Parathyroid adenoma (tissue), 2 donors: ENCODE measurements at regions not wholly inside any gene's neighbourhood (a gene's known extent, or its start where the extent isn't known, plus 50 kb on each side); places are given as distances from the start of the nearest gene placed in this dataset.

Experiments used
- H2AFZ ChIP-seq: fragments of 300-600 bp; sonication (generic); one replicate; pipeline ENCODE4 v1.7.0; 2017; ENCODE audit warnings: antibody characterized with exemption, mild to moderate bottlenecking
- H3K27ac ChIP-seq: fragments of 300-600 bp; sonication (generic); one replicate; pipeline ENCODE4 v1.7.0; 2017
- H3K27me3 ChIP-seq: fragments of 300-600 bp; sonication (generic); one replicate; pipeline ENCODE4 v1.7.0; 2017; ENCODE audit warnings: low read length; ENCODE audit not compliant: control insufficient read depth, insufficient read depth
- H3K36me3 ChIP-seq: fragments of 300-600 bp; sonication (generic); one replicate; pipeline ENCODE4 v1.7.0; 2017; ENCODE audit warnings: low read length; ENCODE audit not compliant: control insufficient read depth, insufficient read depth
- H3K4me1 ChIP-seq: fragments of 300-600 bp; sonication (generic); one replicate; pipeline ENCODE4 v1.7.0; 2017; ENCODE audit warnings: control low read depth
- H3K4me2 ChIP-seq: fragments of 300-600 bp; sonication (generic); one replicate; pipeline ENCODE4 v1.7.0; 2017; ENCODE audit warnings: low read length
- H3K4me3 ChIP-seq: fragments of 300-600 bp; sonication (generic); one replicate; pipeline ENCODE4 v1.7.0; 2017; ENCODE audit warnings: low read depth, low read length
- H3K79me2 ChIP-seq: fragments of 300-600 bp; sonication (generic); one replicate; pipeline ENCODE4 v1.7.0; 2017; ENCODE audit warnings: control low read depth
- H3K9ac ChIP-seq: fragments of 300-600 bp; sonication (generic); one replicate; pipeline ENCODE4 v1.7.0; 2017; ENCODE audit warnings: mild to moderate bottlenecking
- H3K9me3 ChIP-seq: fragments of 300-600 bp; sonication (generic); one replicate; pipeline ENCODE4 v1.7.0; 2017; ENCODE audit warnings: low read length; ENCODE audit not compliant: control insufficient read depth
- TF ChIP-seq, protein P1 (sequence below): fragments of 300-600 bp; sonication (generic); IDR thresholded peaks from one replicate; pipeline ENCODE4 v1.7.0; 2017; ENCODE audit warnings: antibody characterized with exemption, mild to moderate bottlenecking
- donor health status: primary hyperparathyroidism.

DNA sequence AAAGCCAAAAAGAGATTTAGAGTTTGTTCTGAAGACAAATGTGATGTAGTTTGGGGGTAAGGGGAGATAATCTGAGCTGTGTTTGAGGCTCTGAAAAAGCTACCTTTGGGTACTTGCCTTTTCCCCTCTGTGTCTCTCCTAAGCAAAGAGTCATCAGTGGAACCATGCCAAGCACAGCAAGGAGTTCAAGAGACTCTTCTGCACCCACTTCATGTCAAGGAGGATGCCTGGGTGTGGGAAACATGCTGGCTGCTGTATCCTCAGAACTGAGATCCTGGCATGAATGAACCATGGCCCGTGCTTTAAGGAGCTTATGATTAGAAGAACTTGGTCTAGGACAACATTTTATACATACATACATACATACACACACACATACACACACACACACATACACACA is 142.9 kb downstream of the NOC3L start:
- TF ChIP-seq, protein P1, sequence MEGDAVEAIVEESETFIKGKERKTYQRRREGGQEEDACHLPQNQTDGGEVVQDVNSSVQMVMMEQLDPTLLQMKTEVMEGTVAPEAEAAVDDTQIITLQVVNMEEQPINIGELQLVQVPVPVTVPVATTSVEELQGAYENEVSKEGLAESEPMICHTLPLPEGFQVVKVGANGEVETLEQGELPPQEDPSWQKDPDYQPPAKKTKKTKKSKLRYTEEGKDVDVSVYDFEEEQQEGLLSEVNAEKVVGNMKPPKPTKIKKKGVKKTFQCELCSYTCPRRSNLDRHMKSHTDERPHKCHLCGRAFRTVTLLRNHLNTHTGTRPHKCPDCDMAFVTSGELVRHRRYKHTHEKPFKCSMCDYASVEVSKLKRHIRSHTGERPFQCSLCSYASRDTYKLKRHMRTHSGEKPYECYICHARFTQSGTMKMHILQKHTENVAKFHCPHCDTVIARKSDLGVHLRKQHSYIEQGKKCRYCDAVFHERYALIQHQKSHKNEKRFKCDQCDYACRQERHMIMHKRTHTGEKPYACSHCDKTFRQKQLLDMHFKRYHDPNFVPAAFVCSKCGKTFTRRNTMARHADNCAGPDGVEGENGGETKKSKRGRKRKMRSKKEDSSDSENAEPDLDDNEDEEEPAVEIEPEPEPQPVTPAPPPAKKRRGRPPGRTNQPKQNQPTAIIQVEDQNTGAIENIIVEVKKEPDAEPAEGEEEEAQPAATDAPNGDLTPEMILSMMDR = no peak
- H3K79me2 ChIP-seq = no peaks in the 10 kb centered on the region
- H2AFZ ChIP-seq = no peak overlapping the region
- no peaks in the 10 kb centered on the region for H3K36me3 ChIP-seq
- no peak overlapping the region for H3K4me2 ChIP-seq
- no peak overlapping the region for H3K27ac ChIP-seq
- no peaks in the 10 kb centered on the region for H3K9me3 ChIP-seq
- H3K4me3 ChIP-seq = no peak overlapping the region
- H3K4me1 ChIP-seq = no peaks in the 10 kb centered on the region
- H3K9ac ChIP-seq = no peak overlapping the region
- no peaks in the 10 kb centered on the region for H3K27me3 ChIP-seq

DNA sequence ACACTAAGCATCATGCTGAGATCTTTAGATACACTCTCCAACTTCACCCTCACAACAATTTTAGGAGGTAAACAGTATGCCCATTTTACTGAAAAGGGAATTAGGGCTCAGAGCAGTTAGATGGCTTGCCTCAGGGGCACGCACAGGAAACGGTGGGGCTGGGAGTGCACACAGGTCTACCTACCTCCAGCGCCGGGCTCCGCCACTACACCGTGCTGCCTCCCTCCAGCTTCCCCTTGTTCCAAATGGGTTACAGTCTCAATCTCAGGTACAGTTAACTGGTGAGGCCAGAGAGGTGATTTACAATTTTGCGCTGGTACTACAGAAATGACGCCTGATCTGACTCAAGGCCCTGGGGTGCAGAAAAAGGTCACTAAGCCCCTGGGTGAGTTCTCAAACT is 142.0 kb downstream of the NOC3L start:
- TF ChIP-seq, protein P1 = no peak
- H3K4me3 ChIP-seq = no peak overlapping the region
- no peaks in the 10 kb centered on the region for H3K36me3 ChIP-seq
- no peaks in the 10 kb centered on the region for H3K4me1 ChIP-seq
- no peaks in the 10 kb centered on the region for H3K79me2 ChIP-seq
- H3K9me3 ChIP-seq = no peaks in the 10 kb centered on the region
- H3K27me3 ChIP-seq = no peaks in the 10 kb centered on the region
- no peak overlapping the region for H3K27ac ChIP-seq
- no peak overlapping the region for H3K4me2 ChIP-seq
- H2AFZ ChIP-seq = no peak overlapping the region
- no peak overlapping the region for H3K9ac ChIP-seq

DNA sequence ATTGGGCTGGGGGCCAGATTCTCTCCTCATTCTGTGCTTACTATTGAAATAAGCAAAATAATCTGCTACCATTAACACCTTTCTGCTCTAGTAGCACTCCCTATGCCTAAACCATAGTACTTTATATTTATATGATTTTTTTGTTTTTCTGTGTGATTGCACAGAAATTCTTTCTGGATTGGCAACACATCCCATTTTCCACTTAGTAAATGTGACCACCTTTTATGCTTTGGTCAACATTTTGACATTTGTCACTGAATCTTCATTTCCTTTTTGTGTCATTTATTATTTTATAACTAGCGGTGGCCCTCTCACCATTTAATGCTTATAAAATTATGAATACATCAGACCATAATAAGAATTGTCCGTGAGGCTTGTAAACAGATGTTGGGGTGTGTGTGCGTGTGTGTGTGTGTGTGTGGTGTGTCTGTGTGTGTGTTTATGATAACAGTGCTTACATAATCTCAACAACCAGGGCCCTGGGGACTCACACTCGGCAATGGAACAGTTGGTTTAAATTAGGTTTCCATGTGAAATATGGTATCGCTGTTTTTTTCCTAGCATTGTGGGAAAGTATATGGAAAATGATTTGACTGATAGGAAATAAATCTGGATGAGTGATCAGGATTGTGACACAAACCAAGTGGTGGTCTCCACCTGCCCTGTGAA is 138.9 kb downstream of the NOC3L start:
- Histone ChIP-seq H3K36me3 (no peaks in the 10 kb centered on the region), H3K9me3 (no peaks in the 10 kb centered on the region), H3K27ac (no peak overlapping the region), H3K9ac (no peak overlapping the region), H3K4me3 (no peak overlapping the region), H3K79me2 (no peaks in the 10 kb centered on the region), H3K4me1 (no peaks in the 10 kb centered on the region), H3K27me3 (no peaks in the 10 kb centered on the region), H2AFZ (no peak overlapping the region), H3K4me2 (no peak overlapping the region)
- TF ChIP-seq, protein P1 = no peak

DNA sequence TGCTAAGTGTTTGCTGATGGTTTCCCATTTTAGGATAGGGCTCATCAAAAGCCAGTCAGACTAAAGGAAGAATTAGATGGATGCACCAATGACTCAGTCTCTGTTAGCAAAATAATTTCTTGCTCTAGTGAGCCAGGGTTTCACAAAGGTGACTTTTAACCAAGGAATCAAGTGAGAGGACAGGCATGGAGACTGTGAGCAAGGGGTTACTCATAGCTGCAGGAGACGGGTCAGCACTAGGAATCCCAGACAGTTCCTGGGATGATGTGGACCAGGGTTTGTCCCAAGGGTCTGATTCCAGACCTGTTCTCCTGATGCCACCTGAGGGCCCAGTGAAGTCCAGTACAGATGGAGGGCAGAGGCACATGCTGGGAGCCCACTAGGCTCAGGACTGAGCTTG is 138.1 kb downstream of the NOC3L start:
- Histone ChIP-seq H2AFZ (no peak overlapping the region), H3K9me3 (no peaks in the 10 kb centered on the region), H3K4me1 (no peaks in the 10 kb centered on the region), H3K36me3 (no peaks in the 10 kb centered on the region), H3K4me3 (no peak overlapping the region), H3K27ac (no peak overlapping the region), H3K79me2 (no peaks in the 10 kb centered on the region), H3K4me2 (no peak overlapping the region), H3K9ac (no peak overlapping the region), H3K27me3 (no peaks in the 10 kb centered on the region)
- TF ChIP-seq, protein P1 = no peak

DNA sequence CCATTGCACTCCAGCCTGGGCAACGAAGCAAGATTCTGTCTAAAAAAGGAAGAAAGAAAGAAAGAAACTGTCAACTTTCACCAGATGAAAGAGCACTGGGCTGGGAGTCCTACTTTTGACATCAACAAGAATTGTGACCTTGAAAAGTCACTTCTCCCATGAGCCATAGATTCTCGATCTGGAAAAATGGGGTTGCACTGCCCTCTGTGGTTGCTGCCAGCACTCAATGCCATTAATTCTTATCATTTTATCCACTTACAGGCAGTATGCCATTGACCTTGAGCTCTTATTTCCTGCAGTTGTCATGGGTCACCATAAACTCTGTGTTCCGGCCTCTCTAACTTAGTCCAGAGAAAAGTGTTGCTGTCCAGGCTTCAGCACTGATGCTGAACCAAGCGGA is 137.2 kb downstream of the NOC3L start:
- Histone ChIP-seq H3K4me3 (no peak overlapping the region), H3K9me3 (no peaks in the 10 kb centered on the region), H3K4me1 (no peaks in the 10 kb centered on the region), H3K4me2 (no peak overlapping the region), H3K79me2 (no peaks in the 10 kb centered on the region), H2AFZ (no peak overlapping the region), H3K9ac (no peak overlapping the region), H3K27me3 (no peaks in the 10 kb centered on the region), H3K27ac (no peak overlapping the region), H3K36me3 (no peaks in the 10 kb centered on the region)
- TF ChIP-seq, protein P1 = no peak
